Neural cell (in vitro differentiated cells): ENCODE measurements at regions not wholly inside any gene's neighbourhood (a gene's known extent, or its start where the extent isn't known, plus 50 kb on each side); places are given as distances from the start of the nearest gene placed in this dataset.

Experiments
- CTCF ChIP-seq: fragments of 450-650 bp; IDR thresholded peaks from 2 replicates; pipeline ENCODE4 v1.5.1; 2014; ENCODE audit warnings: antibody characterized with exemption, mild to moderate bottlenecking, moderate library complexity; ENCODE audit not compliant: poor library complexity, severe bottlenecking
- EZH2 ChIP-seq: fragments of 200-600, 300-800 bp; shearing (Covaris generic), sonication (generic); IDR thresholded peaks from 2 replicates; pipeline ENCODE4 v1.6.1; 2014; ENCODE audit warnings: antibody characterized with exemption, low read length, borderline replicate concordance, mild to moderate bottlenecking; ENCODE audit not compliant: insufficient read depth, poor library complexity, severe bottlenecking

GRCh38 chr11:11786234-11786633 lies 55.5 kb upstream of the USP47 start:
- TF ChIP-seq CTCF = no peak
- no peak for TF ChIP-seq EZH2
